A549 (cell line): ENCODE measurements at regions not wholly inside any gene's neighbourhood (a gene's known extent, or its start where the extent isn't known, plus 50 kb on each side); places are given as distances from the start of the nearest gene placed in this dataset.
"Not testable (repeated sequence)": the region's sequence is repeated elsewhere in the genome, so short reads cannot be mapped to it uniquely, and the experiment has no call there.

Experiments
- ATAC-seq, 2 experiments: fragments of 200-7000 bp in 1 of 2; fragments of >200 bp in 1 of 2; cut with Nextera tagmentation in 1 of 2; cut with Tn5 transposase in 1 of 2; 3 replicates each; pipeline versions ENCODE4 v1.8.0 to v1.9.1; 2018 to 2020; ENCODE audit warnings: mild to moderate bottlenecking in 1 of 2, moderate library complexity in 1 of 2
- CTCF ChIA-PET: fragments of 300-600 bp; sonication (Branson Sonifier 250); formaldehyde crosslinking; extraction: SDS; loops from one replicate; lab custom pipeline; 2021; ENCODE audit warnings: antibody characterized with exemption, inconsistent platforms; lab: Yijun Ruan, JAX
- POLR2A ChIA-PET: fragments of 350-600 bp; formaldehyde crosslinking; extraction: SDS; loops from one replicate; lab custom pipeline; 2021; ENCODE audit warnings: antibody characterized with exemption, inconsistent platforms; lab: Yijun Ruan, JAX
- DNase-seq, 2 experiments: peaks; one replicate each; pipeline versions ENCODE4 v3.0.0 to v3.0.0-alpha.2; 2011 to 2016; ENCODE audit warnings: low read depth in 1 of 2, low spot score in 1 of 2
- FAIRE-seq: peaks from 2 replicates; lab custom pipeline; 2011; peaks lifted over from hg19 to GRCh38; lab: Jason Lieb, UNC
- H3K27ac ChIP-seq, 2 experiments: fragments of >200 bp; sonication (Bioruptor Twin); formaldehyde crosslinking; 3 replicates each; pipeline ENCODE4 v1.5.1; 2016 to 2017
- H3K4me1 ChIP-seq: fragments of >200 bp; sonication (Bioruptor Twin); formaldehyde crosslinking; 3 replicates; pipeline ENCODE4 v1.6.1; 2016
- H3K4me2 ChIP-seq: fragments of >200 bp; sonication (Bioruptor Twin); formaldehyde crosslinking; 3 replicates; pipeline ENCODE4 v1.6.1; 2016
- H3K4me3 ChIP-seq: fragments of >200 bp; sonication (Bioruptor Twin); formaldehyde crosslinking; 3 replicates; pipeline ENCODE4 v1.5.1; 2016
- H3K9me3 ChIP-seq: fragments of >200 bp; sonication (Bioruptor Twin); formaldehyde crosslinking; 3 replicates; pipeline ENCODE4 v1.6.1; 2016
- CBX2 ChIP-seq: fragments of 200-600 bp; sonication (generic); IDR thresholded peaks from 2 replicates; pipeline ENCODE4 v1.6.1; 2016; ENCODE audit warnings: low read depth, mild to moderate bottlenecking, borderline replicate concordance
- E2F6 ChIP-seq: IDR thresholded peaks from 2 replicates; pipeline ENCODE4 v1.6.1; 2012; ENCODE audit warnings: low read depth, borderline replicate concordance
- EHF ChIP-seq: fragments of 250-450 bp; sonication (Bioruptor Pico); IDR thresholded peaks from 2 replicates; pipeline ENCODE4 v1.5.0; 2020; ENCODE audit warnings: mild to moderate bottlenecking
- EP300 ChIP-seq, 2 experiments: fragments of >200 bp; sonication (Bioruptor Twin); formaldehyde crosslinking; IDR thresholded peaks; 2 replicates in 1 of 2; 3 replicates in 1 of 2; pipeline ENCODE4 v1.6.1; 2016 to 2017
- GATA3 ChIP-seq: IDR thresholded peaks from 2 replicates; pipeline ENCODE4 v1.6.1; 2012; ENCODE audit warnings: borderline replicate concordance
- HDAC2 ChIP-seq: fragments of 200-600 bp; sonication (generic); IDR thresholded peaks from 2 replicates; pipeline ENCODE4 v1.6.1; 2016
- HEYL ChIP-seq: fragments of 250-450 bp; sonication (Bioruptor Pico); IDR thresholded peaks from 2 replicates; pipeline ENCODE4 v1.8.0; 2021; ENCODE audit warnings: mild to moderate bottlenecking, moderate library complexity
- HMGXB4 ChIP-seq: fragments of 250-450 bp; sonication (Bioruptor Pico); IDR thresholded peaks from 2 replicates; pipeline ENCODE4 v1.5.0; 2021; ENCODE audit warnings: mild to moderate bottlenecking, moderate library complexity, borderline replicate concordance
- JUN ChIP-seq, 2 experiments: fragments of >200 bp; sonication (Bioruptor Twin); formaldehyde crosslinking; IDR thresholded peaks; 2 replicates in 1 of 2; 3 replicates in 1 of 2; pipeline ENCODE4 v1.6.1; 2016 to 2017
- KDM5A ChIP-seq: fragments of 200-600 bp; sonication (generic); IDR thresholded peaks from 2 replicates; pipeline ENCODE4 v1.6.1; 2016; ENCODE audit warnings: antibody characterized with exemption, mild to moderate bottlenecking
- MAZ ChIP-seq: fragments of 150-350 bp; IDR thresholded peaks from 2 replicates; pipeline ENCODE4 v1.6.1; 2014; ENCODE audit warnings: antibody characterized with exemption, low read depth, low read length, borderline replicate concordance
- NFE2L2 ChIP-seq: fragments of 150-350 bp; conservative IDR thresholded peaks from 2 replicates; pipeline ENCODE4 v1.6.1; 2014; ENCODE audit warnings: low read length
- PHF8 ChIP-seq: fragments of 200-600 bp; sonication (generic); IDR thresholded peaks from 2 replicates; pipeline ENCODE4 v1.6.1; 2016; ENCODE audit warnings: low read depth, mild to moderate bottlenecking, antibody characterized with exemption, moderate library complexity, borderline replicate concordance
- POLR2AphosphoS2 ChIP-seq: conservative IDR thresholded peaks from 2 replicates; pipeline ENCODE4 v1.6.1; 2012; ENCODE audit warnings: low read length, improper control_type of control experiment, inconsistent platforms
- RAD21 ChIP-seq, 2 experiments: fragments of >200 bp in 1 of 2; sonication (Bioruptor Twin) in 1 of 2; formaldehyde crosslinking in 1 of 2; IDR thresholded peaks in 1 of 2; conservative IDR thresholded peaks in 1 of 2; 2 replicates in 1 of 2; 3 replicates in 1 of 2; pipeline ENCODE4 v1.6.1; 2012 to 2018; ENCODE audit warnings: inconsistent platforms in 1 of 2
- REST ChIP-seq: fragments of 200-600 bp; sonication (generic); IDR thresholded peaks from 2 replicates; pipeline ENCODE4 v1.6.1; 2016; ENCODE audit warnings: antibody characterized with exemption, mild to moderate bottlenecking, moderate library complexity
- ZC3H11A ChIP-seq: fragments of 450-650 bp; IDR thresholded peaks from 2 replicates; pipeline ENCODE4 v1.6.1; 2014; ENCODE audit warnings: antibody characterized with exemption, mild to moderate bottlenecking
- WGBS: methylation state at CpG from one replicate; pipeline ENCODE4 v1.1.6; 2017; ENCODE audit errors: missing lambda C conversion rate; 5-methylcytosine and 5-hydroxymethylcytosine counted together

GRCh38 chr11:86144846-86145245, 76.0 kb upstream of the PICALM start:
- no peak for DNase-seq
- H3K4me1 ChIP-seq, result peaks cover 15% of the 10 kb centered on the region
- no peak for TF ChIP-seq EP300 (IDR thresholded peaks at IDR 0.05)
- no peak for TF ChIP-seq REST
- no peak for TF ChIP-seq POLR2AphosphoS2
- no peak for TF ChIP-seq MAZ
- TF ChIP-seq NFE2L2, result no peak
- TF ChIP-seq HMGXB4 (CRISPR knock-in tag), result no peak
- no peak for TF ChIP-seq ZC3H11A
- TF ChIP-seq E2F6, result no peak
- TF ChIP-seq CBX2, result no peak
- no peak for TF ChIP-seq JUN (IDR thresholded peaks at IDR 0.05)
- no peak for TF ChIP-seq GATA3
- TF ChIP-seq, all 56 proteins: peak for 0
- Histone ChIP-seq H3K9me3 (no peaks in the 10 kb centered on the region), H3K4me2 (peak overlapping the region; percentile 67), H3K4me3 (no peak overlapping the region), H3K27ac (peak overlapping the region; percentile 49 to 72; a peak in 4 of 6 replicates)
- POLR2A ChIA-PET, result no interaction called here
- 97% methylated on average over 3 of the region's 3 CpGs for WGBS
- CTCF ChIA-PET, result interaction anchor here (0.9 kb wide), 1 partner anchor 103 kb away, joined by 3 read pairs; no protein-coding TSS in a partner anchor
- ATAC-seq (no peak), FAIRE-seq (no peak)

- H3K4me2 ChIP-seq, CTCF ChIA-PET, H3K4me3 ChIP-seq, POLR2A ChIA-PET, FAIRE-seq, DNase-seq, ATAC-seq, H3K9me3 ChIP-seq, H3K27ac ChIP-seq: not testable (repeated sequence)
- WGBS, result 92% methylated on average over 9 of the region's 9 CpGs
- peaks cover 15% of the 10 kb centered on the region for H3K4me1 ChIP-seq
Observed at GRCh38 chr11:86144087-86144486, 75.2 kb upstream of the PICALM start.

- ATAC-seq (no peak), FAIRE-seq (no peak), DNase-seq (no peak)
- WGBS, result 91% methylated on average over 7 of the region's 7 CpGs
- TF ChIP-seq RAD21 (conservative IDR thresholded peaks at IDR 0.05 in 1 of 2, IDR thresholded peaks at IDR 0.05 in 1 of 2) (no peak), EHF (no peak), HDAC2 (no peak), ZC3H11A (no peak), GATA3 (no peak), CBX2 (no peak), HEYL (CRISPR knock-in tag) (no peak), PHF8 (no peak), KDM5A (no peak)
- no peak overlapping the region for H3K27ac ChIP-seq
- ChIA-PET CTCF (interaction anchor here (1.6 kb wide), 1 partner anchor 12 kb away, joined by 4 read pairs; no protein-coding TSS in a partner anchor), POLR2A (no interaction called here)
- peaks cover 15% of the 10 kb centered on the region for H3K4me1 ChIP-seq
- no peaks in the 10 kb centered on the region for H3K9me3 ChIP-seq
- H3K4me3 ChIP-seq, result no peak overlapping the region
- H3K4me2 ChIP-seq, result no peak overlapping the region
Observed at GRCh38 chr11:86143087-86144030, 74.5 kb upstream of the PICALM start.
